ELF-1 (cell line): ENCODE measurements at regions not wholly inside any gene's neighbourhood (a gene's known extent, or its start where the extent isn't known, plus 50 kb on each side); places are given as distances from the start of the nearest gene placed in this dataset.
A peak's percentile ranks its signal among the peaks of the same experiment; 100 is the strongest.
"Not testable (repeated sequence)": the region's sequence is repeated elsewhere in the genome, so short reads cannot be mapped to it uniquely, and the experiment has no call there.

Source experiments
- DNase-seq: peaks from one replicate; pipeline ENCODE4 v3.0.0-alpha.2; 2016; ENCODE audit warnings: low read depth, low spot score

DNA sequence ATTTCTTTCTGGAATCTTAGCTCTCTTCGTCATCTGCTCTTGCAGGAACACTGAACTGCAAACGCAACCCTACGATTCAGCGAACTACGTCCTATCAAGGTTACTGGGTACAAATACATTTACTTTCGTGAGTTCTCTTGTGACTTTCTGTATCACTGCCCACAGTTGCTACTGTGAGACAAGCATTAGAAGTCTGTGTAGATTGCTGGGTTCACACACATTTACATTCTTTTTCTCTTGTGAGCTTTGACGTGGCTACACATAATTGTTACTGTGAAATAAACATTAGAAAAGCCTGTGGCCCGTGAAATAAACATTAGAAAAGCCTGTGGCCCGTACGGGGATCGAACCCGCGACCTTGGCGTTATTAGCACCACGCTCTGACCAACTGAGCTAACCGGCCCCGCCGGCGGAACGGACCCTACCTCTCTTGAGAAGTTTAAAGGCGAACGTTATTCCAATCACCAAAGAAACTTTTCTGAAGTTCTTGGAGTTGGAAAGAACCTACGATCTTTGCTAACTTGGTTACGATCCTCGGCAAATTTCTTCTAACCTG, 61.2 kb upstream of the ZNF322 start:
- DNase-seq, result not testable (repeated sequence)

DNA sequence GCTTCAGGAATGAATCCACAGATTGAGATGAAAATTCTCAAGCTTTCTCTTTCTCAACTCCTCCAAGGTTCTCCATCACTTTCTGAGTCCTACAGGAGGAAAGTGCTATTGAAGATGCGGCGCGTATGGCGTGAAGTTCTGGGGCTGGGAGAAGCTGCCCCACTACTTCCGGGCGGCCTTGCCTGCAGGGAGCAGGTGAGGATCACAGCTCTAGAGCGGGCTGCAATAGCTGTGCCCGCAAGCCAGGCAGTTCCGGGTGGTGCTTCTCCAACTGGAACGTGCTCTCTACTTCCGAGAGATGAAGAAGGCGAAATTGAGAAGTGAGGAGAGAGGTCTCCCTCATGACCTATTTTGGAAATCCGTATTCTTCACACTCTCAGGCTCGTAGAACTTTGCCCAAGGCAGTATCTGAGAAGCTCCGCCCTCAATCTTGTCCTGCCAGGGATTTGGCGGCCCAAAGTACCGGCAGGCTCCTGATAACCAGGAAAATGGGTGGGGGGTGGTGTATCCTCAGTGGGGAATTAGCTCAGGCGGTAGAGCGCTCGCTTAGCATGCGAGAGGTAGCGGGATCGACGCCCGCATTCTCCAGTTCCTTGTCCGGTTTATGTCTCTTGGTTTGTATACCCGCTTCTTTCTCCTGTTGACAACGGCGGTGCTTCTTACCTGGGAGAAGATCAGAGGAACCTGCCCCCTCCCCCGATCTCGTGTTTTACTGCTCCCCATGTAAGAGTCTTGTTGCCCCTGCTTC, 70.6 kb upstream of the ZNF322 start:
- DNase-seq, result not testable (repeated sequence)

DNA sequence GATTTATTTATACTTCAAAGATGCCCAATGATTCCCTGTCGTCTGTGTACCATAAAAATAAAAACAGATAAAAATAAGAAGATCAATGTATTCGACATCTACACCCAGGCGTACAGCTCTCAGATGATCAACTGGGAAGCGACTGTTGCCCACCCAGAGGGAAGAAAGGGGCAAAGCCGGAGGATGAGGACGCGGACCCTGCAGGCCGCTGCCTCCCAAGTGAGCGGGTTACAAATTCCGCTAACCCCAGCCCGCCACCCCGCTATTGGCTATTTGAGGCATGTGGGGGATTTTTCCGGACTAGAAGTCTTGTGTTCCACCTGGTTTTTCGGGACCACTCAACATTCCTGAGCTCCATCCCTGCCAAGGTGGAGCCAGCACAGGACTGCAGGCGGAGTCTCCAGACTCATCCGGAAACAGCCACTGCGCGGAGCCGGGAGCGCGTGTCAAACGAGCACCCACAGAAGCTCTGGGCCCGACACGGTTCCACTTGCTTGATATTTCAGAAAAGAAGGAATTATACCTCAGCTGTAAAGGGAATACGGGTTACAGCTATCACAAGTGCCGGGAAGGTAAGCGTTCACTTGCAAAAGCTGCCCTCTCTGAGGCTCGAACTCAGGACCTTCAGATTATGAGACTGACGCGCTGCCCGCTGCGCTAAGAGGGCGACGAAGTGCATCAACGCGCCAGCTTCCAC, 75.4 kb upstream of the ZNF322 start:
- not testable (repeated sequence) for DNase-seq

DNA sequence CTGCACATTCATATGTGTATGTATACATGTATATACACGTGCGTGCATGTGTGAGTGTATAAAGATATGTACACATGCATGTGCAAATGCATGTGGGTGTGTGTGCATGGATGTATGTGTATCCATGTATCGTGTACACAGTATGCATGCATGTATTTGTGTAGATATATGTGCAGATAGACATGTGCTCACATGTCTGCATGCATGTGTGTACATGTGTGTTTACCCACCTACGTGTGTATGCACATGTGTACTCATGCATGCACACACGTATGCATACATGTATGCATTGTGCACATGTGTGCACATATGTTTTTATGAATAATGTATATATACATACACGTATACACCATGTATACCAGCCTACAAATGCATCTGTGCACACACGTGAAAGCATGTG, 80.3 kb upstream of the ZNF322 start:
- no peak for DNase-seq

DNA sequence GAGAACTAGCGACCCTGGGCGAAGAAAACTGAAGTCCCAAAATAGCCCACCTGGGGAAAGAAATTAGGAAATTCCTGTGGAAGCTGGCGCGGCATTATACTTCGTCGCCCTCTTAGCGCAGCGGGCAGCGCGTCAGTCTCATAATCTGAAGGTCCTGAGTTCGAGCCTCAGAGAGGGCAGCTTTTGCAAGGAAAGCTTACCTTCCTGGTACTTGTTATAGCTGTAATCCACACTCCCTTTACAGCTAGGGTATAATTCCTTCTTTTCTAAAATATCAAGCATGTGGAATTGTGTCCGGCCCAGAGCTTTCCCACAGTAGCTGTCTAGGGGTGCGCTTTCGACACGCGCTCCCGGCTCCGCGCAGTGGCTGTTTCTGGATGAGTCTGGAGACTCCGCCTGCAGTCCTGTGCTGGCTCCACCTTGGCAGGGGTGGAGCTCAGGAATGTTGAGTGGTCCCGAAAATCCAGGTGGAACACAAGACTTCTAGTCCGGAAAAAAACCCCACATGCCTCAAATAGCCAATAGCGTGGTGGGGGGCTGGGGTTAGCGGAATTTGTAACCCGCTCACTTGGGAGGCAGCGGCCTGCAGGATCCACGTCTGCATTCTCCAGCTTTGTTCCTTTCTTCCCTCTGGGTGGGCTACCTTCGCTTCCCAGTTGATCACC, 83.7 kb upstream of the ZNF322 start:
- peak; percentile 87 for DNase-seq

DNA sequence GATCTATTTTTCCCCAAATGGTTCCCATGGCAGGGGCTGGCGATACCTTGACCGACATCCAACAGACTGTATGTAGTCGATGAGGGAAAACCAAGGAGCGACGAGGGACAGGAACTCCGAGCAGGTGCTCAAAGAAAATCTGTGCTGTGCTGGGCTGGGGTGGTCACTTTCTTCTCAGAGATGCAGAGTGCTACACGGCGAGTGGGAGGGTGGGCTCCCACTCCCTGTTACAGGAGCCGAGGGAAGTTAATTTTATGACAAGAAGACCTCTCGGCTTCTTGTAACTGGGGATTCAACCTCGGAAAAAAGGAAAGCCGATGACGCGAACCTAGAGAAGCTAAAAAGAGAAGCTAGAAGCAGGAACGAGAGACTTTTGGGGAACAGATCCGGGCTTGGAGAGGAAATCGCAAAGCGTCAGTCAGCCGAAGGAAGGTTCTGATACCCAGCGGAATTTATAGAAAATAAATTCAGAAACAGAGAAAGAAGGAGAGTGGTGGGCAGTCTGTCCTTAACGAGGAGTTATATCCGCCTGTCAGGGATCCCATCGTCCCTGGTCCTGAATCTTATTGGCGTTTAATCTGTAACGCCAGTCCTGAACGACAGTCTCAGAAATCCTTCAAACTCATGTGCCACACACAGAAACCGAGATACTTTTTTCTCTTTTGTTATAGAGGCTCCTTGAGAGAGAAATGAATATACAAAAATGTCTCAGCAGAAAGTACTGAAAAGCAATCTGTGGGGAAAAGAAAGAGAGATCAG, 84.6 kb upstream of the ZNF322 start:
- peak; percentile 54 for DNase-seq

DNA sequence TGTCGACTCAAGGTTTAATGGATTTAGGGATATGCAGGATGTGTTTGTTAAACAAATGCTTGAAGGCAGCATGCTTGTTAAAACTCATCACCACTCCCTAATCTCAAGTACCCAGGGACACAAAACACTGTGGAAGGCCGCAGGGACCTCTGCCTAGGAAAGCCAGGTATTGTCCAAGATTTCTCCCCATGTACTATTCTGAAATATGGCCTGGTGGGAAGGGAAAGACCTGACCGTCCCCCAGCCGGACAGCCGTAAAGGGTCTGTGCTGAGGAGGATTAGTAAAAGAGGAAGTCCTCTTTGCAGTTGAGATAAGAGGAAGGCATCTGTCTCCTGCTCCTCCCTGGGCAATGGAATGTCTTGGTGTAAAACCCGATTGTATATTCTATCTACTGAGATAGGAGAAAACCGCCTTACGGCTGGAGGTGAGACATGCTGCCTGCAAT, 85.3 kb upstream of the ZNF322 start:
- peak; percentile 12 for DNase-seq

DNA sequence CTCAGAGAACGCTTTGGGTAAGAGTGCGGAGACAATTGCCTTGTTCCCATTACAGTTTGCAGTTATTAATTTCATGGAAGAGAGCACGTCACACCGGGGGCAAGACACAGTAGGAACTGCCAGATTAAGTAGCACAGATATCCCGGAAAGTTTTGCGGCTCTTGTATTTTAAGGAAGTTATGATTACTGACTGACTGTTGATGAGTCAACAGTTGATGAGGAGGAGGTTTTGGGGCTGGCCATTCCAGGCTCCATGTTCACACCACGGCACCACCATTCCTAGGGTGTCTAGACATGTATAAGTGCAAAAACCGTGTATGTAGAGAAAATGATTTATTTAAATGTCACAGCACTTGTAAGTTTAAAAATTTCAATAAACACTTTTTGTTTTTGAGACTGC, 86.4 kb upstream of the ZNF322 start:
- not testable (repeated sequence) for DNase-seq

DNA sequence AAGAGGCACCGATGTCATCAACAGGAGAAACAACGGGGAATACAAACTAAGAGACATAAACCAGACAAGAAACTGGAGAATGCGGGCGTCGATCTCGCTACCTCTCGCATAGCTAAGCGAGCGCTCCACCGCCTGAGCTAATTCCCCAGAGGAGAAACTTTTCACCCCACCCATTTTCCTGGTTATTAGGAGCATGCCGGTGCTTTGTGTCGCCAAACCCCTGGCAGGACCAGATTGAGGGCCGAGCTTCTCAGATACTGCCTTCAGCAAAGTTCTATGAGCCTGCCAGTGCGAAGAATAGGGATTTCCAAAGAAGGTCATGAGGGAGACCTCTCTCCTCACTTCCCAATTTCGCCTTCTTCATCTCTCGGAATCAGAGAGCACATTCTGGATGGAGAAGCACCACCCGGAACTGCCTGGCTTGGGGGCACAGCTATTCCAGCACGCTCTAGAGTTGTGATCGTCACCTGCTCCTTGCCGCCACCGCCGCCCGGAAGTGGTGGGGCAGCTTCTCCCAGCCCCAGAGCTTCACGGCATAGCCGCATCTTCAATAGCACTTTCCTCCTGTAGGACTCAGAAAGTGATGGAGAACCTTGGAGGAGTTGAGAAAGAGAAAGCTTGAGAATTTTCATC, 89.7 kb upstream of the ZNF322 start:
- DNase-seq, result peak; percentile 48

DNA sequence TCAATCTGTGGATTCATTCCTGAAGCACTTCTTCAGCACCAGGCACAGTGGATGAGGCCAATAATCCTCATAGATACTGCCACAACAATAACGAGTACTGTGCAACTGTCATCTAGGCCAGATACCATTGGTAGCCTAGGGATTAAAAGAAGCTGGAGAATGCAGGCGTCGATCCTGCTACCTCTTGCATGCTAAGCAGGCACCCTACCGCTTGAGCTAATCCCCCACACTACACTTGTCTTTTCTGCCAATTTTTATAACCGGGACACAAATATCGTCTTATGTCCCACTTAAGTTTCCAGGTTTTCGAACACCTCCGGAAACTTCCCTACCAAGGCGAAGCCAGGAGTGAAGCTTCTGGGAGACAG, 90.2 kb upstream of the ZNF322 start:
- DNase-seq, result peak; percentile 34

DNA sequence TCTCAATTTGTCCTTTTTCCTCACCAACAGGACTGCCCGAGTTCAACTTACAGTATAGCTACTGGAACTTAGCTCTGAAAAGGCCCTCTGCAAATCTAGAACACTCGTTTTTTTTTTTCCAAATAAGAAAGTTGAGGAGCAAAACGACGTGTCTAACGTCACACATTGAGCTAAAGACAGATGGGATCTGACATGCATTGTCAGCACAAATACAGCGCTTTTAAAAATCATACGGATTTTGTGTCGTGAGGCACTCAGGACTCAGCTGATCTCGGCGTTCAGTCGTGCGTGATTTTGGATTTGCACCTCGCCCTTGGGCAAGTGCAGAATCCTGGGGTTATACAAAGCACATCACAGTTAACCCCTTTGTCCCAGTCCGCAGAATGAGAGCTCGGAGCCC, 94.7 kb upstream of the ZNF322 start:
- DNase-seq, result peak; percentile 4

DNA sequence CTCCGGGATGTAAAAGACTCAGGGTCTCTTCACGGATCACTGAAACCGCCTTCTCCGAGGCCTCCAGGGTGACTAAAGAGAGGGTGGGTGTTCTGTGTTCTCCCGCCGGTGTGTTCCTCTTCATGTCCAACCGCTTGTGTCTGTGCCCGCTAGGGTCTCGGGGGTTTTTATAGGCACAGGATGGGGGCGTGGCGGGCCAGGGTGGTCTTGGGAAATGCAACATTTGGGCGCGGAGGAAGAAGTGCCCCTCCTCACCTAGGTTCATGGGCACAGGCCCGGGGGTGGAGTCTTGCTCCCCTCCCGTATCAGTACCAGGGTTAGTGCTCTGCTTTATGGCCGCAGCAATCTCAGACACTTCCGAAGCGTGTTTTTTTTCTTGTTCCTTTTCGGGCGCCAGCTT, 95.3 kb upstream of the ZNF322 start:
- peak; percentile 41 for DNase-seq

DNA sequence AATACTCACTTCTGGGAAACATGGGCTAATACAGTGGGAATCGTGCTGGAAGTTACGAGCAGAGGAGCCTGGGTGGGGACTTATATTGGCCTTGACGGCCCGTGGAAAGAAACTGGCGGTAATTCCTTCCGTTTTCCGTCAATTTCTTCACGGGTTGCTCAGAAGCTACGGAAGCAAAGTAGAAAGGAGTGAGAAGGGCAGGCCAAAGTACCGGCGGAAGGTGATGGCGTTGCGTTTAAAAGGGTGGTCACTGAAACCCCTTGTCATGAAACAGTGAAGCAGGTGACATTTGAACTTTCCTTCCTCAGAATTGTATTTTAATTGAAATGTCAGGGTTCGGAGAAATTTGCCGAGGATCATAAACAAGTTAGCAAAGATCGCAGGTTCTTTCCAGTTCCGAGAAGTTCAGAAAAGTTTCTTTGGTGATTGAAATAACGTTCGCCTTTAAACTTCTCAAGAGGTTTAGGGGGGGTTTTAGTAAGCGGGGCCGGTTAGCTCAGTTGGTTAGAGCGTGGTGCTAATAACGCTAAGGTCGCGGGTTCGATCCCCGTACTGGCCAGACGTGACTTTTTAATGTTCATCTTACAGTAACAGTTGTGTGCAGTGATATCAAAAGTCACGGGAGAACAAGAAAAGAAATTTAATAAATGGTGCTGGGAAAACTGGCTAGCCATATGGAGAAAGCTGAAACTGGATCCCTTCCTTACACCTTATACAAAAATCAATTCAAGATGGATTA, 96.7 kb upstream of the ZNF322 start:
- peak; percentile 80 for DNase-seq

DNA sequence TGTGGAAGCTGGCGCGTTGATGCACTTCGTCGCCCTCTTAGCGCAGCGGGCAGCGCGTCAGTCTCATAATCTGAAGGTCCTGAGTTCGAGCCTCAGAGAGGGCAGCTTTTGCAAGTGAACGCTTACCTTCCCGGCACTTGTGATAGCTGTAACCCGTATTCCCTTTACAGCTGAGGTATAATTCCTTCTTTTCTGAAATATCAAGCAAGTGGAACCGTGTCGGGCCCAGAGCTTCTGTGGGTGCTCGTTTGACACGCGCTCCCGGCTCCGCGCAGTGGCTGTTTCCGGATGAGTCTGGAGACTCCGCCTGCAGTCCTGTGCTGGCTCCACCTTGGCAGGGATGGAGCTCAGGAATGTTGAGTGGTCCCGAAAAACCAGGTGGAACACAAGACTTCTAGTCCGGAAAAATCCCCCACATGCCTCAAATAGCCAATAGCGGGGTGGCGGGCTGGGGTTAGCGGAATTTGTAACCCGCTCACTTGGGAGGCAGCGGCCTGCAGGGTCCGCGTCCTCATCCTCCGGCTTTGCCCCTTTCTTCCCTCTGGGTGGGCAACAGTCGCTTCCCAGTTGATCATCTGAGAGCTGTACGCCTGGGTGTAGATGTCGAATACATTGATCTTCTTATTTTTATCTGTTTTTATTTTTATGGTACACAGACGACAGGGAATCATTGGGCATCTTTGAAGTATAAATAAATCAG, 106.8 kb upstream of the ZNF322 start:
- DNase-seq, result not testable (repeated sequence)

DNA sequence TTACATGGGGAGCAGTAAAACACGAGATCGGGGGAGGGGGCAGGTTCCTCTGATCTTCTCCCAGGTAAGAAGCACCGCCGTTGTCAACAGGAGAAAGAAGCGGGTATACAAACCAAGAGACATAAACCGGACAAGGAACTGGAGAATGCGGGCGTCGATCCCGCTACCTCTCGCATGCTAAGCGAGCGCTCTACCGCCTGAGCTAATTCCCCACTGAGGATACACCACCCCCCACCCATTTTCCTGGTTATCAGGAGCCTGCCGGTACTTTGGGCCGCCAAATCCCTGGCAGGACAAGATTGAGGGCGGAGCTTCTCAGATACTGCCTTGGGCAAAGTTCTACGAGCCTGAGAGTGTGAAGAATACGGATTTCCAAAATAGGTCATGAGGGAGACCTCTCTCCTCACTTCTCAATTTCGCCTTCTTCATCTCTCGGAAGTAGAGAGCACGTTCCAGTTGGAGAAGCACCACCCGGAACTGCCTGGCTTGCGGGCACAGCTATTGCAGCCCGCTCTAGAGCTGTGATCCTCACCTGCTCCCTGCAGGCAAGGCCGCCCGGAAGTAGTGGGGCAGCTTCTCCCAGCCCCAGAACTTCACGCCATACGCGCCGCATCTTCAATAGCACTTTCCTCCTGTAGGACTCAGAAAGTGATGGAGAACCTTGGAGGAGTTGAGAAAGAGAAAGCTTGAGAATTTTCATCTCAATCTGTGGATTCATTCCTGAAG, 111.6 kb upstream of the ZNF322 start:
- DNase-seq, result not testable (repeated sequence)

DNA sequence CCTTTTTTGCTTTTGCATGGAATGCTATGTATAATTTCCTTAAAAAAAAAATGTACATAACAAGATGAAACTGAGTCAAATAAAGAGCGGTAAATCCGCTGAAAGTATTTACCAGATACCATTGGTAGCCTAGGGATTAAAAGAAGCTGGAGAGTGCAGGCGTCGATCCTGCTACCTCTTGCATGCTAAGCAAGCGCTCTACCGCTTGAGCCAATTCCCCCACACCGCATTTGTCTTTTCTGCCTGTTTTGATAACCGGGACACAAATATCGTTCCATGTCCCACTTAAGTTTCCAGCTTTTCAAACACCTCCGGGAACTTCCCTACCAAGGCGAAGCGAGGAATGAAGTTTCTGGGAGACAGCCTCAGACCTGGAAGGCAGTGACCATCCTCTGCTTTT, 113.9 kb upstream of the ZNF322 start:
- DNase-seq, result not testable (repeated sequence)

DNA sequence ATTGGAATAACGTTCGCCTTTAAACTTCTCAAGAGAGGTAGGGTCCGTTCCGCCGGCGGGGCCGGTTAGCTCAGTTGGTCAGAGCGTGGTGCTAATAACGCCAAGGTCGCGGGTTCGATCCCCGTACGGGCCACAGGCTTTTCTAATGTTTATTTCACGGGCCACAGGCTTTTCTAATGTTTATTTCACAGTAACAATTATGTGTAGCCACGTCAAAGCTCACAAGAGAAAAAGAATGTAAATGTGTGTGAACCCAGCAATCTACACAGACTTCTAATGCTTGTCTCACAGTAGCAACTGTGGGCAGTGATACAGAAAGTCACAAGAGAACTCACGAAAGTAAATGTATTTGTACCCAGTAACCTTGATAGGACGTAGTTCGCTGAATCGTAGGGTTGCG, 121.0 kb upstream of the ZNF322 start:
- DNase-seq, result not testable (repeated sequence)

DNA sequence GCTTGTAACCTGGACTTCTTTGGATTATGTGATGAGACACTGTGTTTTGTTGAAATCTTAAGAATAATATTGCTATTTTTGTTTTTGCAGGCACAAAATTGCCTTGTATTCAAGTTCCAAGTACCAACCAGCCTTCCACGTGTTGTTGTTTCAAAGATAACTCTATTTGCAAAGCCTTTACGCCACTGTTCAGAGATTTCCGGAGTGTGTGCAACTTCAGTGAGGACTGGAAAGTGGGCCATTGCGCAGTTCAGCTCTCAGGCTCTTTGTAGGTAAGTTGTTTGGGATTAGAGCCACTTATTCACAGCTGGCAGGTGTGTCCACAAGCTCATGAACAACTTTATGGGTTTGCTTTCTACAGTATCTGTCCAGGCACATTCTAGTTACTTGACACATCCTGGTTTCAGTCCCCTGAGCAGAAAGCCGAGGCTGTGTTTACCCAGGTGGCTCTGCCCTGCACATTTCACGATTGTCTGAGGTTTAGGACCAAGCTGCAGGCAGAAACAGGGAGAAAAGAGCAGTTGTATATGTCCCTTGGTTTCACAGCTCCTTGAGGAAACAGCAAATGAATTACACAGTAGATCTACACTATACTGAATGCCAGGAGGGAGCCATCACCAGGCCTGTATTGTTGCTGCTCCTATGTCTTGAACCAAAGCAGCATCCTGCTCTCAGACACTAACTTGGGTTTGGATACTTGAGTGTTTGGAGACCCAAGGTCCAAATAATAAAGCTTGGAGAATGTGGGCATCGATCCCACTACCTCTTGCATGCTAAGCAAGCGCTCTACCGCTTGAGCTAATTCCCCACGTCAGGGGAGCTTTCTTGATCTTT, 136.1 kb upstream of the ZNF322 start:
- not testable (repeated sequence) for DNase-seq
